ENCODE measurements at regions not wholly inside any gene's neighbourhood (a gene's known extent, or its start where the extent isn't known, plus 50 kb on each side); places are given as distances from the start of the nearest gene placed in this dataset.
"Not testable (repeated sequence)": the region's sequence is repeated elsewhere in the genome, so short reads cannot be mapped to it uniquely, and the experiment has no call there.

- DNase-seq (ENCODE audit: low read depth); H3K4me3 ChIP-seq (ENCODE audit: control insufficient read depth, low read depth, low read length): not testable (repeated sequence)
Observed at GRCh38 chr4:3972626-3973025, 206.4 kb downstream of the ADRA2C start.

GRCh38 chr4:3973581-3974200 is 207.5 kb downstream of the ADRA2C start:
- H3K4me3 ChIP-seq (ENCODE audit: control insufficient read depth, low read depth, low read length); DNase-seq (ENCODE audit: low read depth): not testable (repeated sequence)

GRCh38 chr4:3983518-3984125 is 217.4 kb downstream of the ADRA2C start:
- not testable (repeated sequence) for H3K4me3 ChIP-seq (ENCODE audit: control insufficient read depth, low read depth, low read length); DNase-seq (ENCODE audit: low read depth)

GRCh38 chr4:3984796-3985195 is 218.6 kb downstream of the ADRA2C start:
- DNase-seq (ENCODE audit: low read depth); H3K4me3 ChIP-seq (ENCODE audit: control insufficient read depth, low read depth, low read length): not testable (repeated sequence)

- not testable (repeated sequence) for DNase-seq (ENCODE audit: low read depth); H3K4me3 ChIP-seq (ENCODE audit: control insufficient read depth, low read depth, low read length)
Observed at GRCh38 chr4:3986412-3986811, 220.2 kb downstream of the ADRA2C start.

GRCh38 chr4:3997386-3997785 is 229.3 kb downstream of the OTOP1 start:
- not testable (repeated sequence) for H3K4me3 ChIP-seq (ENCODE audit: control insufficient read depth, low read depth, low read length); DNase-seq (ENCODE audit: low read depth)

GRCh38 chr4:4004036-4004435 is 222.7 kb downstream of the OTOP1 start:
- not testable (repeated sequence) for DNase-seq (ENCODE audit: low read depth); H3K4me3 ChIP-seq (ENCODE audit: control insufficient read depth, low read depth, low read length)

- not testable (repeated sequence) for DNase-seq (ENCODE audit: low read depth); H3K4me3 ChIP-seq (ENCODE audit: control insufficient read depth, low read depth, low read length)
Observed at GRCh38 chr4:4004702-4005101, 222.0 kb downstream of the OTOP1 start.

- not testable (repeated sequence) for H3K4me3 ChIP-seq (ENCODE audit: control insufficient read depth, low read depth, low read length); DNase-seq (ENCODE audit: low read depth)
Observed at GRCh38 chr4:4006356-4006755, 220.4 kb downstream of the OTOP1 start.

GRCh38 chr4:4019071-4019470 is 207.7 kb downstream of the OTOP1 start:
- not testable (repeated sequence) for H3K4me3 ChIP-seq (ENCODE audit: control insufficient read depth, low read depth, low read length); DNase-seq (ENCODE audit: low read depth)

GRCh38 chr4:4021161-4021560 is 205.6 kb downstream of the OTOP1 start:
- not testable (repeated sequence) for H3K4me3 ChIP-seq (ENCODE audit: control insufficient read depth, low read depth, low read length); DNase-seq (ENCODE audit: low read depth)

GRCh38 chr4:4026708-4027107 is 200.0 kb downstream of the OTOP1 start:
- H3K4me3 ChIP-seq (ENCODE audit: control insufficient read depth, low read depth, low read length); DNase-seq (ENCODE audit: low read depth): not testable (repeated sequence)

GRCh38 chr4:4028752-4029151 is 198.0 kb downstream of the OTOP1 start:
- not testable (repeated sequence) for H3K4me3 ChIP-seq (ENCODE audit: control insufficient read depth, low read depth, low read length); DNase-seq (ENCODE audit: low read depth)

GRCh38 chr4:4030509-4030908 is 196.2 kb downstream of the OTOP1 start:
- DNase-seq (ENCODE audit: low read depth); H3K4me3 ChIP-seq (ENCODE audit: control insufficient read depth, low read depth, low read length): not testable (repeated sequence)

- H3K4me3 ChIP-seq (ENCODE audit: control insufficient read depth, low read depth, low read length); DNase-seq (ENCODE audit: low read depth): not testable (repeated sequence)
Observed at GRCh38 chr4:4031446-4032135, 195.1 kb downstream of the OTOP1 start.

- DNase-seq (ENCODE audit: low read depth); H3K4me3 ChIP-seq (ENCODE audit: control insufficient read depth, low read depth, low read length): not testable (repeated sequence)
Observed at GRCh38 chr4:4032364-4032763, 194.4 kb downstream of the OTOP1 start.

GRCh38 chr4:4032801-4033605 is 193.7 kb downstream of the OTOP1 start:
- not testable (repeated sequence) for H3K4me3 ChIP-seq (ENCODE audit: control insufficient read depth, low read depth, low read length); DNase-seq (ENCODE audit: low read depth)

GRCh38 chr4:4037399-4038138 is 189.2 kb downstream of the OTOP1 start:
- not testable (repeated sequence) for H3K4me3 ChIP-seq (ENCODE audit: control insufficient read depth, low read depth, low read length); DNase-seq (ENCODE audit: low read depth)

All from AG09309 (cell line).